GM12873 (cell line): ENCODE measurements at regions not wholly inside any gene's neighbourhood (a gene's known extent, or its start where the extent isn't known, plus 50 kb on each side); places are given as distances from the start of the nearest gene placed in this dataset.

Source experiments
- CTCF ChIP-seq: IDR thresholded peaks from 2 replicates; pipeline ENCODE4 v1.5.1; 2012; ENCODE audit warnings: low read depth, mild to moderate bottlenecking, moderate library complexity, low read length, control low read depth; ENCODE audit not compliant: insufficient read depth; ENCODE audit errors: missing control alignments

- TF ChIP-seq CTCF, result no peak
Observed at GRCh38 chr5:153168241-153168640, 322.2 kb upstream of the GRIA1 start.

- TF ChIP-seq CTCF, result no peak
Observed at GRCh38 chr5:153187503-153187902, 303.0 kb upstream of the GRIA1 start.

GRCh38 chr5:153206361-153206760 is 284.1 kb upstream of the GRIA1 start:
- no peak for TF ChIP-seq CTCF

- no peak for TF ChIP-seq CTCF
Observed at GRCh38 chr5:153209016-153209415, 281.5 kb upstream of the GRIA1 start.

GRCh38 chr5:153209687-153210086 is 280.8 kb upstream of the GRIA1 start:
- no peak for TF ChIP-seq CTCF

GRCh38 chr5:153211076-153211475 is 279.4 kb upstream of the GRIA1 start:
- TF ChIP-seq CTCF, result no peak

GRCh38 chr5:153212471-153212870 is 278.0 kb upstream of the GRIA1 start:
- no peak for TF ChIP-seq CTCF

GRCh38 chr5:153222936-153223335 is 267.5 kb upstream of the GRIA1 start:
- no peak for TF ChIP-seq CTCF
